ENCODE measurements at regions not wholly inside any gene's neighbourhood (a gene's known extent, or its start where the extent isn't known, plus 50 kb on each side); places are given as distances from the start of the nearest gene placed in this dataset.

DNA sequence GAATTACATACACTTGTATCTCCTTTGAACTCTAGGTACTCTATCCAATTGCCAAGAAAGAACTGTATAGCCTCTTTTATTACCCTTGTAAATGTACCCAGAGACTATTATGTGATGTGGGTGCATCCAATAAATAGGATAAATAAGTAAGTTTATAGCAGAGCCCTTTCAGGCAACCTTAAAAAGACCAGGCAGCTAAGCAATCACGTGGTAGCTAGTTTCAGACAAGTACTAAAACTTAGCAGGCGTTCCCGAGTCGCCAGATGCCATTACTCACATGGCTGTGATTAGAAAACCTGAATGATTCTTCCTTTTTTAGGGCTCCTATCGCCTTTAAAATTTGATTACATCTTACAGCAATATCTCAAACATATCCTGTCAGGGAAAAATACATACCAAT, 1303.0 kb downstream of the EFNB2 start:
- DNase-seq (ENCODE audit: low read depth, low spot score) = no peak

DNA sequence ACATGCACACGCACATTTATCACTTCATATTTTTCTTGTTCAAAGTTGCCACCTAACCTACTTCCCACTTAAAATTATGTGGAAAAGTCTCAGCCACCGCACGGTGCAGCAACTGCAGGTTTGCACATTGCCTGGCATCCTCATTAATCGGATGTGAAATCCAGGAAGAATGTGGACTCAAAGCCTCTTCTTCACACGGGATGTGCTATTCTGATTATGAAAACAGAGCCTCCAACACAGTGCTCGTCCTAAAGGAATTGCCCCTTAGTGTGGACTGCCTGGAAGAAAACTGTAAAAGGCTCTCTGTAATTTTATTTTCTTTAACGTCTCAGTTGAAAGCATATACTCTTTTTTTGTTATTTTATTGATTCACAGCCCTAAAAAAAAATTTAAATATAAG, 1303.5 kb downstream of the EFNB2 start:
- no peak for DNase-seq (ENCODE audit: low read depth, low spot score)

DNA sequence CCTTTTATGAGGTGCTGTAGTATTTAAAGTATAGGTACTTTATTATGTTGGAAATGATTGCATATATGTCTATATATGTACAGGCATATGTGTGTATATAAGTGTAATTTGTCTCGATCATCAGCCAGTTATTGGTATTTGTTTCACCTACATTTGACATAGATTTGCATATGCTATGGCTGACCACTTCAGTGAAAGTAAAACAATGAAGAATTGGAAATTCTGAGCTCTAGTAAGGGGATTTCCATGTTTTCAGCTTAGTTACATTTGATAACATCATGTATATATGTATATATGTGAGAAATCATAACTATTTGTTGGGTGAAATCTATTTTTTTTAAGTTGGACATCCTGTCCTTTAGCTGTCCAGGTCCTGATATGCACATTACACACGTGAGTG, 1303.9 kb downstream of the EFNB2 start:
- no peak for DNase-seq (ENCODE audit: low read depth, low spot score)

DNA sequence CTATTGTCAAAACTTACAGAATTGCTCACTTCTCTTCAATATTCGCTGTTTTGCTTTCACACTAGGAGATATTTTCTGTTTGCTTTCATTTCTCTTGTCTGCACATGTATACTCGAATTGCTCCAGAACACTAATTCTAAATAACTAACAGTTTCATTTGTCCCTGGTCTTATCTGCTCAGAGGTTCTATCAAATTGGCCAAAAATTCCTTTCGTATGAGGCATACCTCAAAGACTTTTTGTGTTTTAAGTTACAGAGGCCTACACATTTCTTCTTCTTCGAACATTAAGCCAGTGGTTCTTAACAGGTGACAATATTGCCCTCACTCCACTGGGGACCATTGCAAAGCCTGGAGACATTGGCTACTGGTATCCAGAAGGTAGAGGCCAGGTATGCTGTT, 1314.6 kb downstream of the EFNB2 start:
- no peak for DNase-seq (ENCODE audit: low read depth, low spot score)

DNA sequence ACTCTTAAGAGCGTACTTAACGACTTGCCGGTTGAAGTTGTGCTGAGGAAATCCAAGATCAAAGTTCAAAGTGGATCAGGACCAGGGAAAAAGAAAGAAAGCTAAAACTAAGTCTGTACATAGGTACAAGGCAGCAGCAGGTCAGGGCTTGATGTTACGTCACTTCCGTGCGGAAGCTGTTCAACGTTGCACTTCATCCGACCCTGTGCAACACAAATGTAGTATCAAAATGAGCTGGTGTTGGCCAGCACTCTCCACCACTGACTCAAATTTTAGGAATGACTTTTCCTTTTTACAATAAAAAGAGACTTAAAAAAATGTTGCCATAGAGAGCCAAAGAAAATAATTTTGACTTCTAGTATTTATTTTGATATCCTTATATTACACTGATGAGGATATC, 1315.4 kb downstream of the EFNB2 start:
- DNase-seq (ENCODE audit: low read depth, low spot score) = no peak

DNA sequence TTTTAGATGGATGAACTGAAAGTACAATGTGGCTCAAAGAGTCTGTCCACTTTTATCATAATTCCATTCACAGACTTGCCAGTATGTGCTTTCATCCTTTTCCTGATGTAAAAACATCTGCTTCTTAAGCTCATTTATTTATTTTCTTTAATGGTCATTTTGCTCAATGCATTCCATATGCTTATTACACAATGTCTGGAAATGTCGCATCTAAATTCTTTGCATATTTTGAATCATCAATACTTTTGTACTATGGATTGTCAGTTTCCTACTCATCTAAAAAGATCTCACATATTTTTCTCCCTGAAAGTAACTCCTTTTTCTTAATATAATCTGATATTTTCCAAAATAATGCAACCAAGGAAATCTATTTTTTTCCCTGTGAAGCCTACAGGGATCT, 1315.8 kb downstream of the EFNB2 start:
- DNase-seq (ENCODE audit: low read depth, low spot score) = no peak

DNA sequence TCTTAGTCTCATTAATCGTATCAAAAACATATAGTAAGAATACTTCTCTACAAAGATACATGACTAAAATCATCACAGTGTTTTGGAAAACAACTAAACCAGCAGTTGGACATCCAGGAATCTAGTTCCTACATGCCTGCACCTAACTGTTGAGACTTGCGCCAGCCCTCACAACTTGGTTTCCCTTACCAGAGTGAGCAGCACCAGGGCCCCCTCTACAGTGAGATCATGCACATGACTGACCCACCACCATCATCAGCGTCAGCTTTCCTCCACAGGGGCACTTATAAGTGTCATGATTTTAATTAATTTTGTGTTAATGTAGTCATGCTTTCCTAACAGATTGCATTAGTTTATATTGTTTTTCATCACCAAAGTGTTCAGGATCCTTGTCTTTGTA, 1322.0 kb downstream of the EFNB2 start:
- DNase-seq (ENCODE audit: low read depth, low spot score) = no peak

DNA sequence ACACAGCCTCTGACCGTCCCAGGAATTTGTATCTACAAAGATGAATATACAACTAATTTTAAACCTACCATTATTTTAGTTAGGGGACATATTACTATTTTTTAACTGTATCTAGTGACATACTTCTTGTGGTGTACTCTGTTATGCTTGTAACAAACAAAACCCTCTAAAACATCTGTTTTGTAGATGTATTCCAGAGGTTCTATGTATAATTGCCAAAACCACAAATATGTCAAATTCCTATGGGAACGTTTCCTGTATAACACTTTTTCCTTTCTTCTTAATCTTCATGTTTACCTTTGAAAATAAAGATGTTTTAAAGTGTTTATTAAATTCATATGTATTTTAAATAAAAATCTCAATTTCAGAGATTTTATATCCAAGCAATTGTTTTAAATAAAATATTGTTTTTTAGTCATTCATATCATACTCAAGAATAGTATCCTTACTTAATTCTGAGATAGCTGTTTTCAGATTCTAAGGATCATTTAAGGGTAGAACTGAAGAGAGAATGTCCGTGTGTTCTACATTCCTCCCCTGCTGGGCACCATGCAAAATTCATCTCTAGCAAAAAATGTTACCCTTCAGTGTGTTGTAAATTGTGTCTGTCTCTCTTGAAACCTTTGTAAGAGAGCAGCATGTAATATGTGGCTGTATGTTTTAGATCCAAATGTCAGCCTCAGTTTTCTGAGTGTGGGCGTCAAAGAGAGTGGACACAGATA, 1327.7 kb downstream of the EFNB2 start:
- no peak for DNase-seq (ENCODE audit: low read depth, low spot score)

DNA sequence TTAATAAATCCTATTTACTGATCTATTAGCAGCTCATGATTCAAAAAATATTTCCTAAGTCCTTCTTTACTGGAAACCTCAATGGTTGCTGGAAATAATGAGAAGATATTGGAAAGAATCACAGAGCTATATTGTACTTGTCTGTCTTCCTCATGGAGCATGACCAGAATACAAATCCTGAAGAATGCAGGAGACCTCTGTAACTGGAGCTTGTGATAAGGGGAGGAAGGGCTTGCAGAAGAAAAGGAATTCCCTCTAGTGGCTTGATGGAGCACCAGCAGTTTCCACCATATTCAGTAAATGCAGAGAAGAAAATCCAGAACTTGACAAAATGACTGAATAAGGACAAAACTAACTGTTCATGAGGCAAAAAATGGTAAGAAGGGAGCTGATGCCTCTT, 1333.1 kb downstream of the EFNB2 start:
- DNase-seq (ENCODE audit: low read depth, low spot score) = no peak

DNA sequence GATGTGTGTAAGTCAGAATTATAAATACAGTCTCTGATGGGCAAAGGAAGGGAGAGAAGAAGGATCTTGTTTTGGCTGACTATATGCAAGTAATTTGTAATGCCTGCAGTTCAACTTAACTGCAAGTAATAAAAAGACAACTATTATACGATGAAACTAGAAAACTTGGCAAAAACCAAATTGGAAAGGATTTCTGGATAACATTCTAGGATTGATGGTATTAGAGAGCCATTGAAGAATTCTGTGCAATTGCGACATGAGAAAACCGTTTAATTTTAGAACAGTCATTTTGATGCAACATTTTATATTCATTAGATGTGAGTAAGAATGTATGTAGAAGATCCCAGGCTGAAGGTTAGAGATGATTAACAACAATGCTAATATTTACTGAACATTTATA, 1334.1 kb downstream of the EFNB2 start:
- DNase-seq (ENCODE audit: low read depth, low spot score) = no peak

DNA sequence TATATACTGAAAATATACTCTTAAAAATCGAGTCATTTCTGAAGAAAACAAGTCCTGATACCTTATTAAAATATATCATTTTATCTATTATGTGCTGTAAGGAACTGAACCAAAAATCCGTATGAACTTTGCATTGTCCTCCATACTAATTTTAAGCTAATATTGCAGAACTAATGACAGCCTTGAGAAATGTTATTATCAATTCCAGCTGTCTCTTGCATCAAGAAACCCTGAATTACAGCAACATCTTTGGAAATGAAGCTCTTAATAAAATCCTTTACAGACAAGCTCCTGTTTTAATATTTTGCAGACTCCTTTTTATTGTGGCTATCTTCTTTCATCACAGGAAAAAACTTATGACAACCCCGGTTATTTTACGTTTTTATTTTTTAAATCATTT, 1335.3 kb downstream of the EFNB2 start:
- DNase-seq (ENCODE audit: low read depth, low spot score) = no peak

DNA sequence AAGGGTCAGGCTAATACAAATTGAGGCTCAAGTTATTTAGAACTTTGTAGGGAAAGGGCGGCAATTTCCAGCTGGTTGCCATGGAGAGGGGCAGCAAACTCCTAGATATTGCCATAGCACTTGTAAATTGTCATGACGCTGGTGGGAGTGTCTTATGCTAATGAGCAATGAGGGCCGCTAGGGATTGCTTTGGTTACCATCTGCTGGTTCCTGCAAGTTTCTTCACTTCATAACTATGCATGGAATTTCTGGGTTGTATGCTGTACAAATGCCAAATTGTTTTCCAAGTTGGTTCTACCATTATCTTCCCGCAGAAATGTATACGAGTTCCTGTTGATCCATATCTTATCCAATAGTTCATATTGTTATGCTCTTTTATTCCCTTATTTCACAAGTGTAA, 1339.4 kb downstream of the EFNB2 start:
- DNase-seq (ENCODE audit: low read depth, low spot score) = no peak

DNA sequence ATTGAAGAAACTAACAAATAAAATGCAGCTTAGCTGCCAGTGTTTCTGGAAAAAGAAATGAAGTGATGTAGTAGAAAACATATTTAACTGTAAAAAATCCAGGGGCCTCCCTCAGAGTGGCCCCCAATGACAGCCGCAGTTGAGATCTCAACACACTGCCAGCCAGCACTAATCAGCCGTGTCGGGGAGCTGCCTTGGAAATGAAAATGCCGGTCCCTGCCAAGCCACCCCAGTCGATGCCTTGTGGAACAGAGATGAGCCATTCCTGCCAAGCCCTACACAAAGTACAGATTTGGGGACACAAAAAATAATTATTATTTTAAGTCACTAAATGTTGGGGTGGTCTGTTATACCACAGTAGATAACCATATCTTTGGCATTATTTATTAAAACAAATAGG, 1342.4 kb downstream of the EFNB2 start:
- DNase-seq (ENCODE audit: low read depth, low spot score) = no peak

DNA sequence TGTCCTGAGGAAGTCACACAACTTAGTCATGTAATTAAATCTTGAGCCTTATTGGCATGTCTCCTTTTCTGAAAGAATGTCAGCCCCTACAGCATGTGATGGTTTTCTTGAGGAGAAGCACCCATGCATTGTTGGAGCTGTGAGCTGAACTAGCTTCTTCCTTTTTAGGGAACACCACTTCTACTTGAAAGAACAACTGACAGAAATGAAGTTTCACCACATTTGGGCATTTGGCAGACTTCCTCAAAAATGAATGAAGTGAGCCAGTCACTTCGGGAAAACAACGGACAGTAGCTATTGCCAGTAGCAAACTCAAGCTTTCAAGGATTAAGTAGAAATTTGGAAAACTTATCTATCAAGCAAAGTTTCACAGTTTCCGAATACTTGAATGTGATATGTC, 1351.3 kb downstream of the EFNB2 start:
- DNase-seq (ENCODE audit: low read depth, low spot score) = no peak

DNA sequence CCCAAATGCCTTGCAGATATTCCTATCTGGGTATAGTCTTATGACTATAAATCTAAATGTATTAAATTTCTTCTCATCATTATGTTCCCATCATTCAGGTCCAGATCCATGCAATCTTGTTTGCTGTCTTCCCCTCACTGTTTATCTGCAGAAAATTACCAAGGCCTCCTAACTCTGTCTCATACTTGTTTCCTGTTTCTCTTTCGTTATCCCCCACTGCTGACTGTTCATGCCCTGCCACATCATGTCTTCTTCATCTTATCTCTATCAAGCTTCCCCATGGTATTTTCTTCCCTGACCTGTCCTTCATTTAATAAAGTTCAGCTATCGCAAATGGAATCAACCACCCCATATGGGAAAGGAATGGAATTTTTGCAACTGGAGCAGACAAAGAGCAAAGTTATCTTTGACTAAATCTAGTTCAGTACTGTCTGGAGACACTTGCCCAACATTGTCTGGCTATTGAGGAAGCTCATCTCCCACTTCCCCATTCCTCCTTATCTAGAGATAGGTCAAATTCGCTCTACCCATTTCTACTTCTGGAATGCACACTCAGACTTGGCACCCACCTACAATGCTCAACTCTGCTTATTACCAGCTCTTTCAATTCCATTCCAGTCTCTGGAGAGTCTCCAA, 1358.1 kb downstream of the EFNB2 start:
- DNase-seq (ENCODE audit: low read depth, low spot score) = no peak

DNA sequence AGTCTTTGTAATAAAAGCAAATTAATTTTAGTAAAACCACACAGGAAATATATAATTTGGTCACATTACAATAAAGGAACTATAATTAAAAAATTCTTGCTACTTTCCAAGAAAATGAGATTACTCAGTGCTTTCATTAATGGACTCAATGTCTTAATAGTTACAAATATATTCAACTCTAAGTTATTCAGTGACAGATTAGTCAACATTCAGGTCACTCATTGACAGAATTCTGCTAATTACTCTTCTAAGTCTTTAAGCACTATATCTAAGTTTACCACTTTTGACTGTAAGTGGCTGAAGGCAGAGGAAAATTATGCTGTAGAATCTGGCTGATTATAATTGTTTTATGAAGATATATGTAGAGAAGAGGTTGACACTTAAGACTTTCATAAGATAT, 1365.0 kb downstream of the EFNB2 start:
- no peak for DNase-seq (ENCODE audit: low read depth, low spot score)

DNA sequence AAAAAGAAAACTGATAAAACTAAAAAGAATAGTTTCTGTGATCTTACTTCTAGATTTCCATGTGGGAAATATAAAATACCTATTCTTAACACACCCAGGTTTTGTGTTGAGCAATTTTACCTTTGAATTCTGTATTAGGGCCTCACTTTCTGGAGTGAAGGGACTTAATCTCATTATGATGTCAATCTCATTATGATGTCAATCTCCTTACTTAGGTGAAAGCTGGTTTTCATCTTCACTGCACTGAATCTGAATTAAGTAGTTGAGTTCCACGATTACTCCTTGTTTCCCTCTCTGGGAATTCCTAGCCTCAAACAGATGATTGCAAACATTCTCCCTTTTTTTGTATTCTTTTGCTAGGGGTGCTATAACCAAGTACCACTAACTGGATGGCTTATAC, 1367.2 kb downstream of the EFNB2 start:
- DNase-seq (ENCODE audit: low read depth, low spot score) = no peak

DNA sequence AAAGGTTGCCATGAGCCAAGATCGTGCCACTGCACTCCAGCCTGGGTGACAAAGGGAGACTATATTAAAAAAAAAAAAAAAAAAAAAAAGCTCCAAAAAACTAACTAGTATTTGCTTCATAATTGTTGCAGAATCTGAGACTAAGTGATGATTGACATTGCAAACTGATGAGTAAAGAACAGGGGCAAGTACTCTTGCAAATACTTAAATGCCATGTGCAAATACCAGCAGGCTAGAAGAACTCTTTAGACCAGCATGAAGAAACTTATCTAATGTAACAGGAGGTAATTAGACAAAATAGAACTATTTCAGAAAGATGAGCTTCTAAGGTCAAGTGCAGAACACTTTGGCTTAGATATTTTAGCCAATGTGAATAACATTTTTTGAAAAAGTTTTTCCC, 1368.1 kb downstream of the EFNB2 start:
- DNase-seq (ENCODE audit: low read depth, low spot score) = no peak

DNA sequence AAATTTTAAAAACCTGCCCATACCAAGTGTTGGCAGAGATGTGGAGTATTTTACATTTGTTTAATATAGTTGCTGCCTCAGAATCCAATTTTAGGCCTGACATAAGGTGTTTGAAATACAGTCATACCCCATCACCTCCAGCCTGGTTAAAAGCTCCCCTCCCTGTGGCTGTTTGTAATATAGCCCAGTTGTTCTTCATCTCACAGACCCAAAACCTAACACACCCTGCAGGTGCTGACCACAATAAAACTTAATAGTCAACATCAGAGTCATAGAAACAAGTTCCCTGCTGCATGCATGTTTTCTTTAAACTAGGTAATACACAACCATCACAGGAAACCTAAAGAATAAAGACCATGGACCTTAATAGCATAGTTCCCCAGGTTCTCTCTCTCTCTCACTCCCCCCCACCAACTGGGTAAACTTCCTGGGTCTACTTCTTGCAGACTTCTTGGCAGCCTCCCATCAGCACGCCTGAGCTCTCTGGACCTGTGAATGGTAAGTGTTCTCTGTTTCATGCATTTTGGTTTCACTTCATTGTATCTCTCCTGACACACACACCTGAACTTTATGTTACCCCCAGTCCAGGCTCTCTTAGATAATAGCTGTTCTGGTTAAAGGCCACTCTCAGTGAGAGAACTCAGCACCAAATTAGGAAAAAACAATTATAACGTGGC, 1369.9 kb downstream of the EFNB2 start:
- no peak for DNase-seq (ENCODE audit: low read depth, low spot score)

DNA sequence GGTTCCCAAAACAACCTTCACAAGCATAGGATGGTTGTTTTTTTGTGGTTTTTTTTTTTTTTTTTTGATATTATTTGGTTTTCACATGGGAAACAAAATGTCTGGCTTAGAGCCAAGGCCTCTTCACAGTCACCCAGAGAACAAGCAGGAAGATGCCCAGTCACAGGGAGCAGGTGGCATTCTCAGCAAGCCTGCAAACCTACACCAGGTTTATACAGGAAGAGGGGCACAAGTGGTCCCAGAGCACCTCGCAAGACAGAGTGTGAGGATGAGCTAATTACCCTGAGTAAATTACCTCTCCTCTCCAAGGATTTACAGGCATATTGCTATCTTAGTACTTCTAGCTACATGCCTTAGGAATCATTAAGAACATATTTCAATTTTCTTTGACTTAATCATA, 1375.6 kb downstream of the EFNB2 start:
- no peak for DNase-seq (ENCODE audit: low read depth, low spot score)

DNA sequence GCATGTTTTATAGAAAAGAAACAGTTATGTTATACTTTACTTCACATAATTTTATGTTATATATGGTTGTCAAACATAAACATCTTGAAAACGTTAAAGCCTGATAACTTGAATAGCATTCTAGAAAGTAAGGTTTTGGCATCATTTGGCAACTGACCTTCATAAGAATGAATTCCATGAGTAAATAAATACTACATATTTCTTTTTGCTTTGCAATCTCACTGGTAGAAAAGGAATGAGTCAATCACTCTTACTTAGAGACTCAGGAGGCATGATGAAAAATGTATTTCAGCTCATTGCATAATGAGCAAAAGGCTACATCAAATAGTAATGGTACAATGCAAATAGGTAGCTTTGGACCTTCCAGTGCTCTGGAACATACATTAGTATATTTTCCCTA, 1381.9 kb downstream of the EFNB2 start:
- no peak for DNase-seq (ENCODE audit: low read depth, low spot score)

DNA sequence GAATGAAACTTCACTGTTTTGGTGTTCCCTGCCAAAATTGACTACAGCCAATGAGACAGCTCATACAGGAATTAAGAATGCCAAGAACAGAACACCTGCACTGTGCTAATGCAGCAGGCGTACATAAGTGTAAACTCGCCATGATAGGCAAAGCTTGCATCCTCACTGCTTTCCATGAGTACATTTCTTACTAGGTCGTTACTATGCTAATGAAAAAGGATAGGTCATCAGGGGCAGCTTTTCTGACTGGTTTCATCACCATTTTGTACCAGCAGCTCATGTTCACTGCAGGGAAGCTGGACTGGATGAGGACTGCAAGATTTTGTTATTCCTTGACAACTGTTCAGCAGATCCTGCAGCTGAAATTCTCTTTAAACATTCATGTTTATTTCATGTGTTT, 1383.8 kb downstream of the EFNB2 start:
- no peak for DNase-seq (ENCODE audit: low read depth, low spot score)

DNA sequence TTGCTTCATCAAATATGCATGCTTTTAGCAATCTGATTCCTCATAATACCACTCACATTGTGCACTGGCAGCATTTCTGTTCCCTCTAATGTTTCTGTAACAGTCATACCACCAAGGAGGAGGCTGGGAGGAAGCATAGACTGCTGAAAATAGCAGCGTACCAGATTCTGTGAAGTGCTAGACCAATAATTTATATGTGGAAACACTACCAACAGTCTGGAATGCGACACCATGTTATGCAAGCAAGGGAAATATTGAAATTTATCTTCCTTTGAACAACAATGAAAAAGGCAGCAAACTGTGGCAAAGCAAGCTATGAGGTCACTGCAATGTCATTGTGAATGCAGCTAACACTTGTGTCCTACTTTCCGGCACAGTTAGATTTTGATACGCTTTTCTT, 1388.0 kb downstream of the EFNB2 start:
- DNase-seq (ENCODE audit: low read depth, low spot score) = no peak

Data from brain pericyte (primary cell).